Left hindlimb (tissue), 1 donor: ENCODE measurements at regions not wholly inside any gene's neighbourhood (a gene's known extent, or its start where the extent isn't known, plus 50 kb on each side); places are given as distances from the start of the nearest gene placed in this dataset.
"Not testable (repeated sequence)": the region's sequence is repeated elsewhere in the genome, so short reads cannot be mapped to it uniquely, and the experiment has no call there.

Source experiments
- DNase-seq: peaks from one replicate; pipeline ENCODE4 v3.0.0-alpha.2; 2018

- DNase-seq = no peak
Measured at GRCh38 chr13:86584301-86584700, 785.1 kb upstream of the SLITRK6 start.

- peak; percentile 78 for DNase-seq
Measured at GRCh38 chr13:86585835-86586234, 786.6 kb upstream of the SLITRK6 start.

- DNase-seq = no peak
Measured at GRCh38 chr13:86591862-86592261, 792.6 kb upstream of the SLITRK6 start.

GRCh38 chr13:86601351-86601750 lies 802.1 kb upstream of the SLITRK6 start:
- no peak for DNase-seq

GRCh38 chr13:86606264-86606663 lies 807.0 kb upstream of the SLITRK6 start:
- no peak for DNase-seq

- DNase-seq = no peak
Measured at GRCh38 chr13:86608701-86609100, 809.5 kb upstream of the SLITRK6 start.

GRCh38 chr13:86633346-86633745 lies 834.1 kb upstream of the SLITRK6 start:
- no peak for DNase-seq

GRCh38 chr13:86651171-86651570 lies 852.0 kb upstream of the SLITRK6 start:
- DNase-seq = not testable (repeated sequence)

- no peak for DNase-seq
Measured at GRCh38 chr13:86653009-86653408, 853.8 kb upstream of the SLITRK6 start.

GRCh38 chr13:86655561-86655960 lies 856.3 kb upstream of the SLITRK6 start:
- DNase-seq = no peak

GRCh38 chr13:86660090-86660489 lies 860.9 kb upstream of the SLITRK6 start:
- DNase-seq = no peak

GRCh38 chr13:86665842-86666241 lies 866.6 kb upstream of the SLITRK6 start:
- no peak for DNase-seq

- DNase-seq = no peak
Measured at GRCh38 chr13:86673931-86674431, 874.8 kb upstream of the SLITRK6 start.

- DNase-seq = no peak
Measured at GRCh38 chr13:86681223-86681622, 882.0 kb upstream of the SLITRK6 start.

- no peak for DNase-seq
Measured at GRCh38 chr13:86684402-86684801, 885.2 kb upstream of the SLITRK6 start.

GRCh38 chr13:86689911-86690310 lies 890.7 kb upstream of the SLITRK6 start:
- no peak for DNase-seq

GRCh38 chr13:86692291-86692690 lies 893.1 kb upstream of the SLITRK6 start:
- no peak for DNase-seq

- DNase-seq = no peak
Measured at GRCh38 chr13:86710013-86710412, 910.8 kb upstream of the SLITRK6 start.

GRCh38 chr13:86710896-86711295 lies 911.7 kb upstream of the SLITRK6 start:
- no peak for DNase-seq

GRCh38 chr13:86714495-86714894 lies 915.3 kb upstream of the SLITRK6 start:
- no peak for DNase-seq

GRCh38 chr13:86725105-86725504 lies 925.9 kb upstream of the SLITRK6 start:
- DNase-seq = no peak

GRCh38 chr13:86729206-86729605 lies 930.0 kb upstream of the SLITRK6 start:
- no peak for DNase-seq

- no peak for DNase-seq
Measured at GRCh38 chr13:86731987-86732386, 932.8 kb upstream of the SLITRK6 start.

GRCh38 chr13:86737334-86737932 lies 933.7 kb upstream of the SLITRK5 start:
- DNase-seq = no peak

GRCh38 chr13:86741762-86742285 lies 929.3 kb upstream of the SLITRK5 start:
- no peak for DNase-seq
